Calu3 (cell line): ENCODE measurements at regions not wholly inside any gene's neighbourhood (a gene's known extent, or its start where the extent isn't known, plus 50 kb on each side); places are given as distances from the start of the nearest gene placed in this dataset.

Experiments used
- BruUV-seq: library from RNA; stranded (reverse); fragments of 400-500 nt; replicated peaks from 2 replicates; lab custom pipeline; 2021; lab: Mats Ljungman, UMichigan
- CTCF ChIA-PET: fragments of 300-600 bp; sonication (Branson Sonifier 250); formaldehyde crosslinking; loops from one replicate; lab custom pipeline; 2022; ENCODE audit warnings: antibody characterized with exemption; lab: Charles Lee
- DNase-seq: peaks from one replicate; pipeline ENCODE4 v3.0.0; 2022
- H3K27ac Mint-ChIP-seq: one replicate; pipeline ENCODE4 v1.8.0; 2022; ENCODE audit warnings: mixed read lengths; ENCODE audit not compliant: unreplicated experiment
- H3K27me3 Mint-ChIP-seq: one replicate; pipeline ENCODE4 v1.8.0; 2022; ENCODE audit warnings: mixed read lengths; ENCODE audit not compliant: unreplicated experiment
- H3K36me3 Mint-ChIP-seq: one replicate; pipeline ENCODE4 v1.8.0; 2022; ENCODE audit warnings: mild to moderate bottlenecking, moderate library complexity, mixed read lengths; ENCODE audit not compliant: insufficient read depth, unreplicated experiment
- H3K4me1 Mint-ChIP-seq: one replicate; pipeline ENCODE4 v1.8.0; 2022; ENCODE audit warnings: mild to moderate bottlenecking, low read depth, mixed read lengths; ENCODE audit not compliant: unreplicated experiment
- H3K4me3 Mint-ChIP-seq: one replicate; pipeline ENCODE4 v1.8.0; 2022; ENCODE audit warnings: mild to moderate bottlenecking, low read depth, moderate library complexity, mixed read lengths; ENCODE audit not compliant: unreplicated experiment
- H3K9me3 Mint-ChIP-seq: one replicate; pipeline ENCODE4 v1.8.0; 2022; ENCODE audit warnings: low read depth, mixed read lengths; ENCODE audit not compliant: unreplicated experiment
- CTCF ChIP-seq: fragments of 200-600 bp; IDR thresholded peaks from one replicate; pipeline ENCODE4 v1.8.0; 2022; ENCODE audit warnings: antibody characterized with exemption; ENCODE audit not compliant: unreplicated experiment
- intact Hi-C: fragments of 100-400 bp; cut with micrococcal nuclease; formaldehyde crosslinking; loops from one replicate; pipeline ENCODE4 v1.10.0; 2022; ENCODE audit not compliant: unreplicated experiment

GRCh38 chr22:49183826-49184216 is 643.9 kb downstream of the BRD1 start:
- CTCF ChIA-PET, result interaction anchor here (0.7 kb wide), 1 partner anchor 230 kb away, joined by 5 read pairs; no protein-coding TSS in a partner anchor
- Mint-ChIP-seq H3K4me3 (no peak overlapping the region), H3K9me3 (peaks cover 18% of the 10 kb centered on the region), H3K27me3 (no peaks in the 10 kb centered on the region), H3K27ac (no peak overlapping the region), H3K36me3 (no peaks in the 10 kb centered on the region), H3K4me1 (no peaks in the 10 kb centered on the region)
- intact Hi-C loops, result no loop called here
- TF ChIP-seq CTCF, result no peak
- DNase-seq, result no peak
- no TSS peak for BruUV-seq

GRCh38 chr22:49183208-49183825 is 644.4 kb downstream of the BRD1 start:
- Mint-ChIP-seq H3K36me3 (no peaks in the 10 kb centered on the region), H3K27me3 (no peaks in the 10 kb centered on the region), H3K4me3 (no peak overlapping the region), H3K9me3 (peaks cover 18% of the 10 kb centered on the region), H3K4me1 (no peaks in the 10 kb centered on the region), H3K27ac (no peak overlapping the region)
- DNase-seq, result no peak
- no TSS peak for BruUV-seq
- CTCF ChIA-PET, result interaction anchor here (0.7 kb wide), 1 partner anchor 229 kb away, joined by 5 read pairs; no protein-coding TSS in a partner anchor
- TF ChIP-seq CTCF, result no peak
- intact Hi-C loops, result no loop called here

- BruUV-seq, result no TSS peak
- Mint-ChIP-seq H3K36me3 (no peaks in the 10 kb centered on the region), H3K4me3 (no peak overlapping the region), H3K9me3 (peaks cover 16% of the 10 kb centered on the region), H3K4me1 (no peaks in the 10 kb centered on the region), H3K27me3 (no peaks in the 10 kb centered on the region), H3K27ac (no peak overlapping the region)
- CTCF ChIA-PET, result no interaction called here
- TF ChIP-seq CTCF, result no peak
- intact Hi-C loops, result no loop called here
- no peak for DNase-seq
These were observed 645.3 kb downstream of the BRD1 start for GRCh38 chr22:49182416-49182815.

- no peaks in the 10 kb centered on the region for H3K36me3 Mint-ChIP-seq
- CTCF ChIA-PET, result no interaction called here
These were observed 645.7 kb downstream of the BRD1 start for GRCh38 chr22:49181942-49182341.

More at GRCh38 chr22:49181942-49182341, 645.7 kb downstream of the BRD1 start:
- no peak for TF ChIP-seq CTCF
- Mint-ChIP-seq H3K27me3 (no peaks in the 10 kb centered on the region), H3K4me1 (no peaks in the 10 kb centered on the region), H3K27ac (no peak overlapping the region), H3K4me3 (no peak overlapping the region), H3K9me3 (peaks cover 14% of the 10 kb centered on the region)
- no TSS peak for BruUV-seq
- intact Hi-C loops, result no loop called here
- DNase-seq, result no peak
